DOHH2 (cell line): ENCODE measurements at regions not wholly inside any gene's neighbourhood (a gene's known extent, or its start where the extent isn't known, plus 50 kb on each side); places are given as distances from the start of the nearest gene placed in this dataset.

Experiments used
- H3F3A ChIP-seq: fragments of 200-600 bp; sonication (generic), shearing (Covaris generic); 2 replicates; pipeline ENCODE4 v1.6.0; 2016; ENCODE audit warnings: antibody characterized with exemption, mild to moderate bottlenecking; ENCODE audit not compliant: control insufficient read depth, insufficient read depth
- H3K27ac ChIP-seq: fragments of 200-600 bp; sonication (generic); 2 replicates; pipeline ENCODE4 v1.5.1; 2014; ENCODE audit warnings: low read depth, mild to moderate bottlenecking, low read length, moderate library complexity
- H3K27me3 ChIP-seq: fragments of 200-600 bp; sonication (generic); 2 replicates; pipeline ENCODE4 v1.6.1; 2014; ENCODE audit warnings: mild to moderate bottlenecking, low read length, mixed read lengths; ENCODE audit not compliant: control insufficient read depth
- H3K36me3 ChIP-seq: fragments of 200-600 bp; sonication (generic); 2 replicates; pipeline ENCODE4 v1.6.1; 2014; ENCODE audit warnings: mild to moderate bottlenecking, low read length, moderate library complexity, mixed read lengths; ENCODE audit not compliant: control insufficient read depth
- H3K4me1 ChIP-seq: fragments of 200-600 bp; sonication (generic); 2 replicates; pipeline ENCODE4 v1.6.1; 2014; ENCODE audit warnings: mild to moderate bottlenecking, low read length, mixed read lengths; ENCODE audit not compliant: control insufficient read depth
- H3K4me2 ChIP-seq: fragments of 200-600 bp; sonication (generic); 2 replicates; pipeline ENCODE4 v1.6.0; 2014; ENCODE audit warnings: mild to moderate bottlenecking, low read length, moderate library complexity
- H3K4me3 ChIP-seq: fragments of 200-600 bp; sonication (generic); 2 replicates; pipeline ENCODE4 v1.5.1; 2014; ENCODE audit warnings: mild to moderate bottlenecking, low read length, mixed read lengths
- H3K79me2 ChIP-seq: fragments of 200-600 bp; sonication (generic); 2 replicates; pipeline ENCODE4 v1.6.1; 2014; ENCODE audit warnings: mild to moderate bottlenecking, low read length, mixed read lengths; ENCODE audit not compliant: control insufficient read depth
- H3K9me2 ChIP-seq: fragments of 200-600 bp; sonication (generic); replicated peaks from 2 replicates; pipeline ENCODE4 v1.6.1; 2014; ENCODE audit warnings: mild to moderate bottlenecking, low read length, mixed read lengths; ENCODE audit not compliant: control insufficient read depth
- H3K9me3 ChIP-seq: fragments of 200-600 bp; sonication (generic); 2 replicates; pipeline ENCODE4 v1.6.1; 2014; ENCODE audit warnings: antibody characterized with exemption, low read length, mixed read lengths; ENCODE audit not compliant: control insufficient read depth, insufficient read depth
- H4K20me1 ChIP-seq: fragments of 200-600 bp; sonication (generic); 2 replicates; pipeline ENCODE4 v1.6.0; 2014; ENCODE audit warnings: low read depth, mild to moderate bottlenecking, antibody characterized with exemption, low read length, moderate library complexity; ENCODE audit not compliant: control insufficient read depth, insufficient read depth
- EZH2phosphoT487 ChIP-seq: fragments of 200-600 bp; sonication (generic); IDR thresholded peaks from 2 replicates; pipeline ENCODE4 v1.6.1; 2017; ENCODE audit warnings: borderline replicate concordance, mild to moderate bottlenecking, antibody characterized with exemption, low read length, moderate library complexity, mixed read lengths
- TF ChIP-seq, protein P1 (sequence below): fragments of 200-600 bp; sonication (generic); IDR thresholded peaks from one replicate; pipeline ENCODE4 v1.5.1; 2014; ENCODE audit warnings: antibody characterized with exemption, mild to moderate bottlenecking, low read depth, low read length; ENCODE audit not compliant: poor library complexity, severe bottlenecking

DNA sequence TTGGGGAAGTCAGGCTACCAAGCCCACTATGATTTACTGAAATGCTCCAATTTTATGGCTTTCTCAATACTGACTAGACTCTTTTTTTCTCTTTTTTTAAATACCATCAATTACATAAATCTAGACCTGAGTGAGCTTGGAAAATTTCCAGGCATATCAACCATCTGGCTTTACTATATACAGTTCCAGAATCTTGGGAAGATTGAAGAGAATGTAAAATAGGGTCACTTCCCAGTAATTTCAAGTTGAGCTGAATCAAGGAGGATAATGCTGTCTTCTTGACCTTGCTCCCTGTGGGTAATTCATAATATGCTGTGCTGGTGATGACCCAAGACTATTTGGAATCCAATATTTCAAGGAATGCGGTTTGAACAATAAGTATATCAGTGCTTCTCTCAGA lies 108.1 kb downstream of the MAP3K21 start:
- Histone ChIP-seq H3K27ac (no peak overlapping the region), H4K20me1 (no peaks in the 10 kb centered on the region), H3K27me3 (no peaks in the 10 kb centered on the region), H3K4me3 (no peak overlapping the region), H3K36me3 (no peaks in the 10 kb centered on the region), H3K9me2 (no peaks in the 10 kb centered on the region), H3K4me2 (no peak overlapping the region), H3K4me1 (no peaks in the 10 kb centered on the region), H3F3A (no peaks in the 10 kb centered on the region), H3K79me2 (no peaks in the 10 kb centered on the region), H3K9me3 (no peaks in the 10 kb centered on the region)
- TF ChIP-seq, protein P1, sequence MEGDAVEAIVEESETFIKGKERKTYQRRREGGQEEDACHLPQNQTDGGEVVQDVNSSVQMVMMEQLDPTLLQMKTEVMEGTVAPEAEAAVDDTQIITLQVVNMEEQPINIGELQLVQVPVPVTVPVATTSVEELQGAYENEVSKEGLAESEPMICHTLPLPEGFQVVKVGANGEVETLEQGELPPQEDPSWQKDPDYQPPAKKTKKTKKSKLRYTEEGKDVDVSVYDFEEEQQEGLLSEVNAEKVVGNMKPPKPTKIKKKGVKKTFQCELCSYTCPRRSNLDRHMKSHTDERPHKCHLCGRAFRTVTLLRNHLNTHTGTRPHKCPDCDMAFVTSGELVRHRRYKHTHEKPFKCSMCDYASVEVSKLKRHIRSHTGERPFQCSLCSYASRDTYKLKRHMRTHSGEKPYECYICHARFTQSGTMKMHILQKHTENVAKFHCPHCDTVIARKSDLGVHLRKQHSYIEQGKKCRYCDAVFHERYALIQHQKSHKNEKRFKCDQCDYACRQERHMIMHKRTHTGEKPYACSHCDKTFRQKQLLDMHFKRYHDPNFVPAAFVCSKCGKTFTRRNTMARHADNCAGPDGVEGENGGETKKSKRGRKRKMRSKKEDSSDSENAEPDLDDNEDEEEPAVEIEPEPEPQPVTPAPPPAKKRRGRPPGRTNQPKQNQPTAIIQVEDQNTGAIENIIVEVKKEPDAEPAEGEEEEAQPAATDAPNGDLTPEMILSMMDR, result no peak
- no peak for TF ChIP-seq EZH2phosphoT487

DNA sequence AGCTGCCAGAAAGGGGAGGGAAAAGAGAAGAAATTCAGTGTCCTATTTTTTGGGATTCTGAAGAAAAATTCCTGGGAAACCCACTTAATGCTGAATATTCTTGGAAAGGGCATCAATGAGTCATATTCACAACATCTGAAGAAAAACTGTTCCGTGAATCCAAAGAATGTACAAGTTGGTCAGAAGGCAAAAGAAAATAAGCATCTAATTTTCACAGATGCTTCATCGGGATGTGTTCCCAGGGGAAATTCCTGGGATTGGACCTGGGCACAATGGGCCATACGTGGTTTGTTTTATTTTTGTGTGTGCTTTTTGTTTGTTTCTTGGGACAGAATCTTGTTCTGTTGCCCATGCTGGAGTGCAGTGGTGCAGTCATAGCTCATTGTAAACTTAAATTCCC lies 112.2 kb downstream of the MAP3K21 start:
- Histone ChIP-seq H3K27ac (no peak overlapping the region), H3K36me3 (no peaks in the 10 kb centered on the region), H3K4me1 (no peaks in the 10 kb centered on the region), H3K79me2 (no peaks in the 10 kb centered on the region), H3K27me3 (no peaks in the 10 kb centered on the region), H3K4me3 (no peak overlapping the region), H3K9me2 (no peaks in the 10 kb centered on the region), H3K9me3 (no peaks in the 10 kb centered on the region), H3K4me2 (no peak overlapping the region), H4K20me1 (no peaks in the 10 kb centered on the region), H3F3A (no peaks in the 10 kb centered on the region)
- TF ChIP-seq, protein P1, result no peak
- TF ChIP-seq EZH2phosphoT487, result no peak

DNA sequence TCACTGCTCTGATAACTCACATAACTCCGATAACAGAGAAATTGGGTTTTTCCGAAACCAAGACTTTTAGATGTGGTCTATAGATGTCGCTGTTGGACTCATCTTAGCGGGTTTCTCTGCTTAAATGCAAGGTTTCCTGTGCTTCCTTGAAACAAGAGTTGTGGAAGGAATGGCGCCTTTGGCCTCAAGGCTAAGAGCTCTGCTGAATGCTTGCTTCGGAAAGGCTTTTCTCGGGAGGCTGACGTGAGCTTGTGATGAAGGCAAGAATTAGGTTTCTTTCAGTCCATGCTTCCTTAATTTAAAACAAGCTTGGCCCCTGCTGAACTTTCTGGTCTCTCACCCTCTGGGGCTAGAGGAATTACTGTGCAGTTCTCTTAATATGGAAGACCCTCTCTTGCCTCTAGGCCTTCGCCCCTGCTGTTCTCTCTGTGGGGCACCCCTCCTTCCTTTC lies 113.5 kb downstream of the MAP3K21 start:
- Histone ChIP-seq H3K4me1 (no peaks in the 10 kb centered on the region), H3K27ac (no peak overlapping the region), H3F3A (no peaks in the 10 kb centered on the region), H4K20me1 (no peaks in the 10 kb centered on the region), H3K79me2 (no peaks in the 10 kb centered on the region), H3K4me2 (no peak overlapping the region), H3K36me3 (no peaks in the 10 kb centered on the region), H3K9me2 (no peaks in the 10 kb centered on the region), H3K27me3 (no peaks in the 10 kb centered on the region), H3K9me3 (no peaks in the 10 kb centered on the region), H3K4me3 (no peak overlapping the region)
- TF ChIP-seq EZH2phosphoT487, result no peak
- TF ChIP-seq, protein P1, result peak; percentile 69
